ENCODE measurements at regions not wholly inside any gene's neighbourhood (a gene's known extent, or its start where the extent isn't known, plus 50 kb on each side); places are given as distances from the start of the nearest gene placed in this dataset.
A peak's percentile ranks its signal among the peaks of the same experiment; 100 is the strongest.

- TF ChIP-seq RELB (IDR thresholded peaks at IDR 0.05; ENCODE audit: low read depth) (no peak), GABPA (IDR thresholded peaks at IDR 0.05; ENCODE audit: low read depth) (no peak), CBX5 (IDR thresholded peaks at IDR 0.05; ENCODE audit: low read depth) (no peak), YY1 (IDR thresholded peaks at IDR 0.05; ENCODE audit: low read depth, low read length) (0 out of 2 replicates have a peak, but pooled peaks have one; percentile 21), HDGF (IDR thresholded peaks at IDR 0.05) (no peak), ZBTB11 (CRISPR knock-in tag; IDR thresholded peaks at IDR 0.05) (no peak), SREBF2 (IDR thresholded peaks at IDR 0.05; ENCODE audit: low read length) (no peak), SMC3 (IDR thresholded peaks at IDR 0.05; ENCODE audit: borderline replicate concordance, low read length) (peak; percentile 80), BHLHE40 (IDR thresholded peaks at IDR 0.05; ENCODE audit: borderline replicate concordance in 1 of 2, low read depth in 2 of 2, low read length in 1 of 2) (no peak), CBFB (IDR thresholded peaks at IDR 0.05; ENCODE audit: low read depth) (no peak), ZBTB4 (CRISPR knock-in tag; IDR thresholded peaks at IDR 0.05) (no peak), ZNF622 (IDR thresholded peaks at IDR 0.05) (no peak), CUX1 (IDR thresholded peaks at IDR 0.05; ENCODE audit: insufficient replicate concordance, low read depth, low read length) (no peak), HDAC6 (IDR thresholded peaks at IDR 0.05; ENCODE audit: unreplicated experiment) (no peak), NR2C1 (IDR thresholded peaks at IDR 0.05) (no peak)
Observed at GRCh38 chrX:25144043-25144940, 128.5 kb upstream of the ARX start (continued).
